ENCODE measurements at regions not wholly inside any gene's neighbourhood (a gene's known extent, or its start where the extent isn't known, plus 50 kb on each side); places are given as distances from the start of the nearest gene placed in this dataset.

DNA sequence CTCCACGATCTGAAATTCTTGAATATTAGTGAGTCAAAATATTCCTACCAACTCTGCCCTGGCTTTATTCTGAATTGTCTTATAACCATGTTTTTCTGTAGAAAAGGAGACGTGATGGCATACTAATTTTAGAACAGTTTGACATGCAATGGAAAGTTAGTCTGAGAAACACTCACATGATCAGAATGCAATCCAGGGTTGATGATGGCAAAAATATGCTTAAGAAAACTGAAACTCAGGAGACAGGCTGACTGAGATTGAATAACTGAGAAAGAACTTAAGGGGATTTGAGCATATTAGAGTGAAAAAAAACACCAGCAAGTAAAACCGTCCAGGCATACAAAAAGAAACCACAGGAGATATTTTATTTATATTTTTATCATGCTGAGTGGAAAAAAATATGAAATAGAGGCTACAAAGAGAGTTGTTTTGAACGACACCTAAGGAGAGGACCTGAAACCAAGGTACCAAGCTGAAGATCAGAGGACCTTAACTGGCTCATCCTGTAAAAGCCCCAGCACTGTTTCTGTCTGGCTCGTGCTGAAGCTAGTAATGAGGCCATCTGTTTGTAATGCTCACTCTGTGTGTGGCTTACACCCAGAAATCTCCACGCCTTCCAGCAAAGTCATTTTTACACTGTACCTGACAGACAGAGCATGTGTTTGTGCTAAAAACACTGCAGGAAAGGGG lies 437.2 kb upstream of the PKDCC start:
- no peak for DNase-seq

- DNase-seq: no peak
These were observed 429.1 kb upstream of the PKDCC start for GRCh38 chr2:41618754-41619153.

DNA sequence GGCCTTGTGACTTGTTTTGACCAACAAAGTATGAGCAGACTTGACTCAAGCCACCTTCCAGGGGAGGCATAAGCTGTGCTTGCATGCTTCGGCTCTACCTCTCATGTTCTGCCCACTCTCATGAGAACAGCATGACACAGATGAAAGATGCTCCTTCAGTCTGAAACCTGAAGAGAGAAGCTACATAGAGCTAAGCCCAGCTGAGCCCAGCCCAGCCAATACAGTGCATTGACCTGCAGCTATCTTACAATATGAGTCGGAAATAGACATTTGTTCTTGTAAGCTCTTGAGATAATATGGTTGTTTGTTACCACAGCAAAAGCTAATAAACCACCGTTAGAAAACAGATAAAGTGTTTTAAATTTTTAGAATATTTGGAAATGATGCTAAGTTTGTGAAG lies 426.7 kb upstream of the PKDCC start:
- no peak for DNase-seq

DNA sequence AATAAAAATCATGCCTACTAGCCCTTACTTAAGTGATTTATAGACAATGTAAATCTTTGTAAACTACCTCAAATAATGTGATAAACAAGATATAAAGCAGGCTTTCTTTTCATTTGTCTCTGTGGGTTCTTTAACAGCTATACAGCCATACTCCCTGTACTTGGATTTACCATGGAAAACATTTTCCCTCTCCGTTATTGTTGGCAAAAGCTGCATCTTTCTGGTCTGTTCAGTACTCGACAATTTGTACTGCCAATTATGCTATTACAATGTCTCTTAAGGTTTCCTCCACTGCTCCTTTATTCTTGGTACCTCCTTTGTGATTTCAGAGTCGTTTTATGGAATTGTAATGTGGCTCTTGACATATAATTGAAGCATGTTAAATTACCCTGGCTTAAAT lies 426.3 kb upstream of the PKDCC start:
- no peak for DNase-seq

- no peak for DNase-seq
These were observed 425.5 kb upstream of the PKDCC start for GRCh38 chr2:41622301-41622700.

- no peak for DNase-seq
These were observed 420.9 kb upstream of the PKDCC start for GRCh38 chr2:41626936-41627335.

GRCh38 chr2:41634686-41635085 lies 413.1 kb upstream of the PKDCC start:
- DNase-seq: no peak

DNA sequence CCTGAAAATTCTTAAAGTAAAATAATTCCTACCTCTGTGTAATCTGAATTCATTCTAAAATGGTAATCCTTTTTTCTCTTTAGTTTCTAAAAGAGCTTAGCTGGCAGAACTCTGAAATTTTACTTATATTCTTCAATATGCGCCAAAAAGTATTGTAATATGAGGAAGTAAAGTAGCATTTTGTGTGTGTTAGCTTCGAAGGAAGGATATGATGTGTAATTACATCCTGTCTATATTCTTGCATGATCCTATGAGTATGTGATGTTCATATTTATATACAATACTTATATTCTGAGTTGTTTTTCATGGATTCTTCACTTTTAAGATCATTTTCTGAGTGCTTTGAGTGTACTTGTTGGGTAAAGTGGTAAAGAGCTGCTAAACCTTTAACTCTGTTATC lies 402.9 kb upstream of the PKDCC start:
- DNase-seq: no peak

GRCh38 chr2:41647468-41648050 lies 400.3 kb upstream of the PKDCC start:
- DNase-seq: no peak

DNA sequence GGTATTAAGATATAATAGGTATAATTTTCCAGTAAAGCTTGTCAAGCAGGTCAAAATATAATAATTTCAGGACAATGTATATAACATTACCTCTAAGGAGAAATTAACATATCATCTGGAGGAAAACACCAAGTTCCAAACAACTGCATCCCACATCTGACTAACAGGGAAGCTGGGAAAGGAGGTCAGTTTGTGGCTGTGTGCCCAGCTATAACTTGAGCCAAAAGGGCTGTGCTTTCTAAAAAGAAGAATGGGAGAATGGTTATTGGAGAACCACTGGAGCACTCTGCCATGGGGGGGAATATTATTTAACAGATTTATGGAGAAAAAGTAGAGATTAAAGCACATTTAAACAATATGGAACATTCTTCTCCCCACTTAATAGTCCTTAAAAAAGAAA lies 390.6 kb upstream of the PKDCC start:
- no peak for DNase-seq

DNA sequence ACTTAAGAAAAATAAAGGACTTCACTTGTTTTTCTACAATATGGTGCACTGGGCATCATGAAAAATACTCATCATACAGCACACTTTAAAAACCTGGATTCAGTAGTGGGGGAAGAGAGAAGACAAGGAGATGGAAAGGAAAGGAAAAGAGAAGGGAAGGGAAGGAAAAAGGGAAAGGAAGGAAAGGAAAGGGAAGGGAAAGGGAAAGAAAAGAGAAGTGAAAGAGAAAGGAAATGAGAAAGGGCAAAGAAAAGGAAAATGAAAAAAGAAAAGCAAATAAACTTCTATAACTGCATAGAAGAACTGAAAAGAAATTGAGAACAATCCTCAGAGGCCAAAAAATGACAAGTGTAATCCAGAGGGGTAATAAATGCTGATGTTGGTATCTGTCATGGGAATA lies 388.1 kb upstream of the PKDCC start:
- no peak for DNase-seq

GRCh38 chr2:41662461-41662860 lies 385.4 kb upstream of the PKDCC start:
- DNase-seq: no peak

DNA sequence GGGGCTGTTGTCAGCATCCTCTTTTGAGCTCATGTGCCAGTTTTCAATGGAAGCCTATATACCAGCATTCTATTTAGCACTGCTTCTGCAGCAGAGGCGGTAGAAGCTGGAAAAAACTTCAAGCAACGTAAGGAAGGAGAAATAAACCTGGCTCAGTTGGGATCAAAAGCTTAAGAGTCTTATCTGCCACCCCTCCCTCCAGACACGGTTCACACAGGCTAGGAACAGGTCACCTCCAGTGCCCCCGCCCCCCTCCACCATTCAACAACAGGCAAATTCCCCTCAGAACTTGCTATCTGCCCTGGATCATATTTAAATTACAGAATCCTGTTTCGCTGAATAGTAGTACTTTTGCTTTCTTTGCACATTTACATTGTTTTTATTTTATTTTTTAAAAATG lies 384.8 kb upstream of the PKDCC start:
- no peak for DNase-seq

GRCh38 chr2:41668529-41668928 lies 379.3 kb upstream of the PKDCC start:
- DNase-seq: no peak

- DNase-seq: no peak
These were observed 369.2 kb upstream of the PKDCC start for GRCh38 chr2:41678639-41679038.

DNA sequence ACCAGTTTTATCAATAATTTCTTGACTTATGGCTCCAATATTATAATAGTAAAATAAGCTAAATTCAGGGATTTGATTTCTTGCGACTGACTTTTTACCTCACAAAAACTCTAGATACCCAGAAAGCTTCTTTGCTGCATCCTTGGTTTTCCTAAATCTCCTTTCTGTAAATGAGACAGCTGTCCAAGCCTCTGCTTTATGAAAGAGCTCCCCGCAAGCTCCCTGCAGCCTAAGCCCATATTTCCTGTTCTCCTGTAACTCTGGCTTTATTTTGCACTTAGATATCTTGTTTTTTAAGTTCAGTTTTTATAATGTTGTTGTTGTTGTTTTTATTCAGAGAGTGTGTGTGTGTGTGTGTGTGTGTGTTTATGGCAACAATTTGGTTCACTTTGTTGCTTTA lies 361.7 kb upstream of the PKDCC start:
- DNase-seq: no peak

- no peak for DNase-seq
These were observed 356.3 kb upstream of the PKDCC start for GRCh38 chr2:41691561-41691960.

DNA sequence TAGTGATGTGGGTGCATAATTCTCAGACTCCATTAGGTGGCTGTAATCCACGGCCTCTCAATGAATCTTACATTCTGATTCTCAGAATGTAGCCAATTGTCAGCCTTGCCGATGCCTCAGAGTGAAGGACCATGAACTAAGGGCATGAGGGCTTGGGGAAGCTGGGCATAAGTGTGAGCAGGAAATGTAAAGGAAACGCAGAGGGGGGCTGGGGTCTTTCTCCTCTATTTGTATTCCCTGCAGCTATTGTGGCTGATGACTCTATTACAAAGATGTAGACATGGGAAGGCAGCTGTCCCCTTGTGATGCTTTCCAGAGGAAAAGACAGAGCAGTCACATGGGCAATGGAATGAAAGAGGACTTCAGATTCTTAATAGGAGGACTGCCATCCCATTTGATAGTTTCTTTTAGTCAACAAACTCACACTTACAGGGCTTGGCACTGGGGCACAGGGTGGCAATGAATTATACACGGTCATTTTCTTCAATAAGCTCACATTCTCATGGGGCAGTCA lies 353.2 kb upstream of the PKDCC start:
- DNase-seq: no peak

DNA sequence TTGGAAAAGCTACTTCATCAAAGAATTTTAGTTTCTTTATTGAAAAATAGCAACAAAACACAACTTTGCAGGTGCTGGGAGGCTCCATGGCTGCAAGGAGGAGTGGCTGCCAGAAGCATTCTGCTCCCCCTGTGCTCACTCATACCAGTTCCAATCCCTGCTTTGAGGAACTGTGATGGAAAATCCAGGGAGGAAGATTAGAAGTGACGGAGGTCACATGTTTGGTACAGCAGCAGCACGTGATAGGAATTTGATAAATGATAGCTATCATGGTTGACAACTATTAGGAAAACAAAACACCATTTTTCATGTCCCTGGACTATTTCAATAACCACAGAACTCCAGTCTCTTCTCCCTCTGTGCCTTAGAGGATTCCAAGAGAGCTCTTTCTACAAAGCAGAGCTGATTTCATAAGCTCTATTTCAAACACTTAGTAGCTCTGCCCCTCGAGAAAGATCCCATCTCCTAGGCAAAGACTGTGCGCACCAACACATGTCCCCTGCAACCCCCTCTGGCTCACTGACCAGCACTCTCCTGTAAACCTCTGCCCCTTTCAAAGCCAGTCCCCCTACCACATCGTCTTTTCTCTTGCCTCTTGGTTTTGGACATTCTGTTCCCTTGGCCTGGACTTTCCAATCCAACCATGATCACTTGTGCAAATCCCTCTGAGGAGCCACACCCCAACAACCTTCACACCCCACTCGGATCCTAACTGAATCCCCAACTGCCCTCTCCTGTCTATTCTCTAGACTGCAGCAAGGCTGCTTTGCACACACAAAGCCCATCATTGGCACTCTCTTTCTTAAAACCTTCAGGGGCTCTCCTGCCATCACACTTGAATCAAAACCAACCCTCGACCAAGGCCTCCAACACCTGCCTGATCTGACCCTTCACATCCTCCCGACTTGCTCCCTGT lies 352.4 kb upstream of the PKDCC start:
- DNase-seq: no peak

- no peak for DNase-seq
These were observed 350.4 kb upstream of the PKDCC start for GRCh38 chr2:41697389-41697788.

GRCh38 chr2:41698678-41699422 lies 349.0 kb upstream of the PKDCC start:
- DNase-seq: no peak

DNA sequence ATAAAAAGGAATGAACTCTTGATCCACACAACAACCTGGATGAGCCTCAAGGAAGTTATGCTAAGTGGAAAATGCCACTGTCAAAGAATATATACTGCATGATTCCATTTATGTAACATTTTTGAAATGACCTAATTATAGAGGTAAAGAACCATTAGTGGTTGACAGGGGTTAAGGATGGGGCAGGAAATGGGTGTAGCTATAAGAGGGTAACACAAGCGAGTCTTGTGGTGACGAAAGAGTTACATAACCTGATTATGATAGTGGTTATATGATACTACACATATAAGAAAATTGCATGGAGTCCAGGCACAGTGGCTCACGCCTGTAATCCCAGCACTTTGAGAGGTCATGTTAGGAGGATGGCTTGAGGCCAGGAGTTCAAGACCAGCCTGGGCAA lies 346.6 kb upstream of the PKDCC start:
- DNase-seq: no peak

DNA sequence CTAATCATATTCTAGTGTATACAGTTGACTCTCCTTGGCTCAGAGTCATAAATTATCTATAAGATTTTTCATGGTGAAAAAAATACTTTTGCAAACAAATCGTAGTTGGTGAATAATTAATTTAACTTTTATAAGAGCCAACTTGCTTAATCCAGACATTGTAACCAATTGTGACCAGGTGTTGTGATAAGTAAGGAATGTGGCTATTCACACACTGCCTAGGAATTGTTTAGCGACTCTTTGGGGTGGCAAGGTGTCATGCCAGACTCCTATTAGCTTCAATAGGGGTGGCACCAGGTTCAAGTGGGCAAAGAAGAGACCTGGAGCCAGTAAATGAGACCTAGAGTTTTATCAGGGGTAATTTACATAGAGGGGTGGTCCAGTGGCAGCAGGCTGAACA lies 344.7 kb upstream of the PKDCC start:
- no peak for DNase-seq
